ENCODE measurements at regions not wholly inside any gene's neighbourhood (a gene's known extent, or its start where the extent isn't known, plus 50 kb on each side); places are given as distances from the start of the nearest gene placed in this dataset.

DNA sequence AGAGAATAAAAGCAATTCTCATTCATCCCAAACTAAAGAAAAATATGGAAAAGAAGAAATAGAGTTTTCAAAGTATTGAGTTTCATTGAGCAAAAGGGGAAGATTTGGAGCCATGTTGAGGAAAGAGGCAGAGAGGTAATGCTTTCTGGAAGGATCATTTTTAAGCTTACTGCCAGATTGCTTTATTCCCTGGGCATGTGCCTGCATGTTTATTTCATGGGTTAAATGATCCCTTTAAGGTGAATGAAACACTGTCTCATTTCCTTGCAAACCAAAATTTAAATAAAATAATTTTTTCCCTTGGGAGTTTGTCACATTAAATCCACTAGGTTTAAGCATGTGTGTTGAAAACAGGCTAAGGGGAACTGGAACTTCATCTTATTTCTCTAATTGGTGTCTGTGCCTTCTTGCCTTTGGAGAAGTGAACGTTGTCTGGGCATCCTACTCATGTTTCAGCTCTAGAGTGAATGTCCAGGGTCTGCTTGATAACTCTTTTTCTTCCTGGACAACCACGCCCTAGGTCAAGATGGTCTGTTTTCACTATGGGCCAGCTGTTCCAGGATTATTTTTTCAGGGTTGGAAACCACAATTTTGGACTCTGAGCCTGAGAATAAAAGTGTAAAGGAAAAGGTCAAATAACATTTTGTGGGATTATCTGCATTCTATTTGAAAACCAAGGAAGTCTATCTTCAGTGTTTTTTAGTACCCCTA is 114.1 kb upstream of the ELL2 start:
- TF ChIP-seq, protein P1, sequence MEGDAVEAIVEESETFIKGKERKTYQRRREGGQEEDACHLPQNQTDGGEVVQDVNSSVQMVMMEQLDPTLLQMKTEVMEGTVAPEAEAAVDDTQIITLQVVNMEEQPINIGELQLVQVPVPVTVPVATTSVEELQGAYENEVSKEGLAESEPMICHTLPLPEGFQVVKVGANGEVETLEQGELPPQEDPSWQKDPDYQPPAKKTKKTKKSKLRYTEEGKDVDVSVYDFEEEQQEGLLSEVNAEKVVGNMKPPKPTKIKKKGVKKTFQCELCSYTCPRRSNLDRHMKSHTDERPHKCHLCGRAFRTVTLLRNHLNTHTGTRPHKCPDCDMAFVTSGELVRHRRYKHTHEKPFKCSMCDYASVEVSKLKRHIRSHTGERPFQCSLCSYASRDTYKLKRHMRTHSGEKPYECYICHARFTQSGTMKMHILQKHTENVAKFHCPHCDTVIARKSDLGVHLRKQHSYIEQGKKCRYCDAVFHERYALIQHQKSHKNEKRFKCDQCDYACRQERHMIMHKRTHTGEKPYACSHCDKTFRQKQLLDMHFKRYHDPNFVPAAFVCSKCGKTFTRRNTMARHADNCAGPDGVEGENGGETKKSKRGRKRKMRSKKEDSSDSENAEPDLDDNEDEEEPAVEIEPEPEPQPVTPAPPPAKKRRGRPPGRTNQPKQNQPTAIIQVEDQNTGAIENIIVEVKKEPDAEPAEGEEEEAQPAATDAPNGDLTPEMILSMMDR (IDR thresholded peaks at IDR 0.05), result no peak
- no peak for TF ChIP-seq POLR2A (IDR thresholded peaks at IDR 0.05)

Data from tibial nerve (tissue), 3 donors.